ENCODE measurements at regions not wholly inside any gene's neighbourhood (a gene's known extent, or its start where the extent isn't known, plus 50 kb on each side); places are given as distances from the start of the nearest gene placed in this dataset.
A peak's percentile ranks its signal among the peaks of the same experiment; 100 is the strongest.

GRCh38 chr7:11985376-11985775 lies 153.4 kb upstream of the THSD7A start:
- Histone ChIP-seq H3K36me3 (ENCODE audit: insufficient read depth) (peaks cover 6% of the 10 kb centered on the region; the same call in 1 of the 2 replicates), H3K4me1 (ENCODE audit: insufficient read depth) (peaks cover 7% of the 10 kb centered on the region; the same call in 1 of the 2 replicates), H3K9me2 (ENCODE audit: insufficient read depth) (no peaks in the 10 kb centered on the region), H3K27me3 (ENCODE audit: insufficient read depth) (no peaks in the 10 kb centered on the region), H3K4me3 (no peak overlapping the region), H3K27ac (ENCODE audit: low read depth) (no peak overlapping the region), H3K79me2 (replicated peaks; ENCODE audit: insufficient read depth) (no peaks in the 10 kb centered on the region), H2AFZ (no peak overlapping the region), H4K20me1 (replicated peaks; ENCODE audit: insufficient read depth) (no peaks in the 10 kb centered on the region), H3K4me2 (no peak overlapping the region), H3F3A (replicated peaks; ENCODE audit: low read depth) (no peaks in the 10 kb centered on the region)
- TF ChIP-seq EZH2phosphoT487 (IDR thresholded peaks at IDR 0.05; ENCODE audit: unreplicated experiment) (no peak), REST (IDR thresholded peaks at IDR 0.05; ENCODE audit: unreplicated experiment) (no peak), STAT1 (IDR thresholded peaks at IDR 0.05; ENCODE audit: unreplicated experiment) (no peak), ZNF114 (CRISPR knock-in tag; IDR thresholded peaks at IDR 0.05) (no peak), ZNF462 (CRISPR knock-in tag; IDR thresholded peaks at IDR 0.05) (no peak), ZNF331 (CRISPR knock-in tag; IDR thresholded peaks at IDR 0.05; ENCODE audit: low read depth) (no peak), JUNB (IDR thresholded peaks at IDR 0.05; ENCODE audit: unreplicated experiment) (no peak), EZH2 (IDR thresholded peaks at IDR 0.05; ENCODE audit: low read depth, unreplicated experiment) (no peak), CTCF (conservative IDR thresholded peaks at IDR 0.05; ENCODE audit: low read depth in 2 of 2) (no peak), POLR2AphosphoS5 (IDR thresholded peaks at IDR 0.05; ENCODE audit: low read depth) (no peak), ETS1 (IDR thresholded peaks at IDR 0.05) (no peak), CREB1 (CRISPR knock-in tag; IDR thresholded peaks at IDR 0.05; ENCODE audit: low read depth) (no peak), NANOG (IDR thresholded peaks at IDR 0.05; ENCODE audit: borderline replicate concordance) (no peak)
- no peak for ATAC-seq
- Mint-ChIP-seq H3K4me3 (no peak overlapping the region), H3K4me1 (0 out of 3 replicates have a peak, but pooled peaks cover 4% of the 10 kb centered on the region), H3K36me3 (ENCODE audit: low read depth) (peaks cover 23% of the 10 kb centered on the region), H3K9me3 (peaks cover 20% of the 10 kb centered on the region), H3K27me3 (ENCODE audit: insufficient read depth, low read depth, poor library complexity) (peaks cover 2% of the 10 kb centered on the region), H3K27ac (no peak overlapping the region)
- DNase-seq (ENCODE audit: low spot score) = peak; percentile 53
